Loucy (cell line): ENCODE measurements at regions not wholly inside any gene's neighbourhood (a gene's known extent, or its start where the extent isn't known, plus 50 kb on each side); places are given as distances from the start of the nearest gene placed in this dataset.
"Not testable (repeated sequence)": the region's sequence is repeated elsewhere in the genome, so short reads cannot be mapped to it uniquely, and the experiment has no call there.

ENCODE experiments used
- CTCF ChIP-seq: fragments of 200-600 bp; sonication (generic); conservative IDR thresholded peaks from 2 replicates; pipeline ENCODE4 v1.5.1; 2014; ENCODE audit warnings: mild to moderate bottlenecking, antibody characterized with exemption, low read length
- EZH2phosphoT487 ChIP-seq: fragments of 200-600 bp; IDR thresholded peaks from 2 replicates; pipeline ENCODE4 v1.6.1; 2018; ENCODE audit warnings: antibody characterized with exemption, mild to moderate bottlenecking, moderate library complexity, borderline replicate concordance

- not testable (repeated sequence) for TF ChIP-seq EZH2phosphoT487, CTCF
Measured at GRCh38 chr14:105620178-105620864, 93.9 kb downstream of the TMEM121 start.
